ENCODE measurements at regions not wholly inside any gene's neighbourhood (a gene's known extent, or its start where the extent isn't known, plus 50 kb on each side); places are given as distances from the start of the nearest gene placed in this dataset.

DNA sequence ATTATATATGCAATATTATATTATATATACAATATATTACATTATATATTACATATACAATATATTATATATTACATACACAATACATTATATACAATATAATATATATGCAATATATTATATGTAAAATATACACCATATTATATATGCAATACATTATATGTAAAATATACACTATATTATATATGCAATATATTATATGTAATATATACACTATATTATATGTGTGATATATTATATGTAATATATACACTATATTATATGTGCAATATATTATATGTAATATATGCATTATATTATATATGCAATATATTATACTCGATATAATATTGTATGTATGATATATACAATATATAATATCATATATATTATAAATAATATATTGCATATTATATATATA, 457.4 kb downstream of the SMARCA1 start:
- TF ChIP-seq CREB1 (IDR thresholded peaks at IDR 0.05; ENCODE audit: low read depth), result no peak
- no peak for TF ChIP-seq NRF1 (conservative IDR thresholded peaks at IDR 0.05; ENCODE audit: low read depth, low read length)
- TF ChIP-seq, protein P1, sequence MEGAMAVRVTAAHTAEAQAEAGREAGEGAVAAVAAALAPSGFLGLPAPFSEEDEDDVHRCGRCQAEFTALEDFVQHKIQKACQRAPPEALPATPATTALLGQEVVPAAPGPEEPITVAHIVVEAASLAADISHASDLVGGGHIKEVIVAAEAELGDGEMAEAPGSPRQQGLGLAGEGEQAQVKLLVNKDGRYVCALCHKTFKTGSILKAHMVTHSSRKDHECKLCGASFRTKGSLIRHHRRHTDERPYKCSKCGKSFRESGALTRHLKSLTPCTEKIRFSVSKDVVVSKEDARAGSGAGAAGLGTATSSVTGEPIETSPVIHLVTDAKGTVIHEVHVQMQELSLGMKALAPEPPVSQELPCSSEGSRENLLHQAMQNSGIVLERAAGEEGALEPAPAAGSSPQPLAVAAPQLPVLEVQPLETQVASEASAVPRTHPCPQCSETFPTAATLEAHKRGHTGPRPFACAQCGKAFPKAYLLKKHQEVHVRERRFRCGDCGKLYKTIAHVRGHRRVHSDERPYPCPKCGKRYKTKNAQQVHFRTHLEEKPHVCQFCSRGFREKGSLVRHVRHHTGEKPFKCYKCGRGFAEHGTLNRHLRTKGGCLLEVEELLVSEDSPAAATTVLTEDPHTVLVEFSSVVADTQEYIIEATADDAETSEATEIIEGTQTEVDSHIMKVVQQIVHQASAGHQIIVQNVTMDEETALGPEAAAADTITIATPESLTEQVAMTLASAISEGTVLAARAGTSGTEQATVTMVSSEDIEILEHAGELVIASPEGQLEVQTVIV (IDR thresholded peaks at IDR 0.05; ENCODE audit: borderline replicate concordance, partially characterized antibody), result no peak
- TF ChIP-seq MXI1 (IDR thresholded peaks at IDR 0.05; ENCODE audit: low read depth, low read length), result no peak
